ENCODE measurements at regions not wholly inside any gene's neighbourhood (a gene's known extent, or its start where the extent isn't known, plus 50 kb on each side); places are given as distances from the start of the nearest gene placed in this dataset.

DNA sequence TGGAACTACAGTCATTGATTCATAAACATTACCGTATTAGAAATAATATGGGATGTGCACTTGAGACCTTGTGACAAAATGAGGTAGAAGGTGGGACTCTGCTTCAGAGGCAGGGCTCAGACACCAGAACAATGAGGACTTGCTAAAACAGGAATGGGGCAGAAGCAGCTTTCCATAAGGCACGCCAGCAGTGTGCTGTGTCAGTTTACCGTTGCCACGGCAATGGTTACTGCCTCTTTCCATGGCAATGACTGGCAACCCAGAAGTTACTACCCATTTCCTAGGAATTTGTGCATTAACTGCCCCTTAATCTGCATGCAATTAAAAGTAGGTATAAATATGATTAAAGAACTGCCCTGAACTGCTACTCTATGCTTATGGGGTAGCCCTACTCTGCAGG lies 169.0 kb downstream of the CHRM3 start:
- CTCF ChIA-PET: no interaction called here
- H3K4me3 Mint-ChIP-seq: no peak overlapping the region
- H3K27me3 Mint-ChIP-seq: no peaks in the 10 kb centered on the region
- no peaks in the 10 kb centered on the region for H3K36me3 Mint-ChIP-seq
- H3K27ac Mint-ChIP-seq: no peak overlapping the region
- ATAC-seq (no peak), DNase-seq (no peak)
- peaks cover 4% of the 10 kb centered on the region for H3K4me1 Mint-ChIP-seq
- H3K9me3 Mint-ChIP-seq (ENCODE audit: low read depth): no peaks in the 10 kb centered on the region

DNA sequence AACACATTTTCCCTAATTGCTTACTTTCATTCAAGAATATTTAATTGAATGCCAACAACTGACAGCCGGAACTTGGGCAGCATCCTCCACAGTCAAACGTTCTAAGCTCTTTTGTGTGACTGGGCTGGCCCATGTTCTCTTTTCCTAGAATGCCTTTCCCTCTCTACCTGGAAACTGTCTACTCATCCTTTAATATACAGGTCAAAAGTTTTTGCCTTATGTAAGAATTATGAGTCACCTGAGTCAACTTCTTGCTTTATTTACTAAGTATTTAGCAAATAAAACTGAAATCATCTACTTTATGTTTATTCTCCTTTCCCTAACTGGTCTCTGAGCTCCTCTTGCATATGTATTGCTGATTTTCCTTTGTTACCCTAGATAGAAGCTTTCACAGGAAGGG lies 172.2 kb downstream of the CHRM3 start:
- H3K36me3 Mint-ChIP-seq: no peaks in the 10 kb centered on the region
- no peaks in the 10 kb centered on the region for H3K27me3 Mint-ChIP-seq
- no peak overlapping the region for H3K4me3 Mint-ChIP-seq
- peaks cover 4% of the 10 kb centered on the region for H3K4me1 Mint-ChIP-seq
- CTCF ChIA-PET: no interaction called here
- DNase-seq (no peak), ATAC-seq (no peak)
- no peaks in the 10 kb centered on the region for H3K9me3 Mint-ChIP-seq (ENCODE audit: low read depth)
- H3K27ac Mint-ChIP-seq: no peak overlapping the region

DNA sequence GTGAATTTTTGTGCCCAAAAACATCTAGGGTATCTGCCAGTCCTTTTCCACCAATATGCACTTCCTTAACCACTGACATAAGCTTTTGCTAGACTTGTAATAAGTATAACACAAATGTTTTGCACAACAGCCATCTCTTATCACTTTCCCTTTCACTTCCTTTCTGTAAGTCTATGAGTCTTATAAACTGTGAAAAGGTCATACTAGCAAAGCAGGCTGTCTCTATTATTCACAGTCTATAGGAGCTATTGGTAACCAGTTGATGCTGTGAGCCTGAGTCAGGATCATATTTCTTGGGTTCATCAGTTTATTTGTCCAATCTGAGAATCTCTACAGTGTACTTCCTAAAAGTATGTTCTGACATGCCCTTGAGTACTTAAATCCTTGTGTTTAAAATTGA lies 172.6 kb downstream of the CHRM3 start:
- Mint-ChIP-seq H3K27ac (no peak overlapping the region), H3K4me3 (no peak overlapping the region)
- CTCF ChIA-PET: no interaction called here

DNA sequence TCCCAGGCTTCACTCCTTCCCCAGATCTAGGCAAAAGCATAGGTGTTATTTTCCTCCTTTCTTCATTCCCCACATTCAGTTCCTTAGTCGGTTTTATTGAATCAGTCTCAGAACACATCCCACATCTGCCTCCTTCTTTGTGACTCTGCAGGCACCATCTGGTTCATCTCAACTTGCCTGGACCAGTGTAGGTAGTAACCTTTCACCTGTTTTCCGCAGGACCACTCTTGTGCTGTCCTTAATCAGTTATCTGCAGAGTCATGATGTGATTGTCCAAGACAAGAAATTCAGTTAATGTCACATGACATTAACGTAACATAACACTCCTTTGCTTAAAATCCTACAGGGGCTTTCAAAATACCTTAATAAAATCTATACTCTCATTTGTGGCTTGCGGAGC lies 174.6 kb downstream of the CHRM3 start:
- Mint-ChIP-seq H3K4me1 (peaks cover 4% of the 10 kb centered on the region), H3K27ac (no peak overlapping the region), H3K4me3 (no peak overlapping the region), H3K36me3 (no peaks in the 10 kb centered on the region), H3K9me3 (ENCODE audit: low read depth) (no peaks in the 10 kb centered on the region), H3K27me3 (no peaks in the 10 kb centered on the region)
- DNase-seq (no peak), ATAC-seq (no peak)
- CTCF ChIA-PET: no interaction called here

More for the DNA sequence above, 172.6 kb downstream of the CHRM3 start:
- ATAC-seq (no peak), DNase-seq (no peak)
- Mint-ChIP-seq H3K27me3 (no peaks in the 10 kb centered on the region), H3K36me3 (no peaks in the 10 kb centered on the region), H3K4me1 (peaks cover 4% of the 10 kb centered on the region), H3K9me3 (ENCODE audit: low read depth) (no peaks in the 10 kb centered on the region)

DNA sequence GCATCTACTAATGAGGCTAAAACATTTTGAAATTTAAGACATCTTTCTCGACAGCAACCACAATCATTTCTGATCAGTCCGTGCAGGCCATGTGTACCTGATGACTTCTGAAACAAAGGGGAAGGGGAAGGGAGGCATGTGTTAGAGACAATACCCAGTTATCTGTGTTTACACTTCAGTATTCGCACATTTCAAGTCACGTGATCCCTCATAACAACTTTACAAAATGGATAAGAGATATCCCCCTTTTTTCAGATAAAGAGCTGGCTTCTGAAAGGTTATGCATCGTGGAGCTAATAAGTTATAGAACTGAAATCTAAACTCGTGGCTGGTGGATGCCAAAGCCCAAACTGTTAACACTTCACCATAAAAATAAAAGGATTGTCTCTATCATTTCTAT lies 175.7 kb downstream of the CHRM3 start:
- Mint-ChIP-seq H3K4me3 (no peak overlapping the region), H3K27ac (no peak overlapping the region), H3K4me1 (peaks cover 4% of the 10 kb centered on the region), H3K36me3 (no peaks in the 10 kb centered on the region), H3K27me3 (no peaks in the 10 kb centered on the region), H3K9me3 (ENCODE audit: low read depth) (no peaks in the 10 kb centered on the region)
- ATAC-seq (no peak), DNase-seq (no peak)
- CTCF ChIA-PET: no interaction called here

DNA sequence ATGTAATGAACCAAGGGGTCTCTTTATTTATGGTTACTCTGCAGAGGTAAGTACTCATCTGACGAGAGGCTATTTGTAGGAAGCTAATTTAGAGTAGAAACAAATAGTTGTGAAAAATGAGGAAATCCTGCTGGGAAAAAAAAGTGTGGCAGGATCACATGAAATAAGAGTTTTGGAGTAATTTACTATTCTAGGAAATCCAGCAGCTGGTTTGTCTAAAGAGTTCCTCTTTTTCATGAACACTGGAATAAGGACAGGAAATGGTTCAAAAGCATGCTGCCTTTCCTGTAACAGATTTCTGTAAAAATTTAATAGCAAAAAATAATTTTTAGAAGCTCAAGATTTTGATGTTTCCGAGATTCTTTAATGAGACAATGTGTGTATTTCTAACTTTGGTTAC lies 177.3 kb downstream of the CHRM3 start:
- H3K27me3 Mint-ChIP-seq: no peaks in the 10 kb centered on the region
- no peak overlapping the region for H3K4me3 Mint-ChIP-seq
- ATAC-seq (no peak), DNase-seq (no peak)
- CTCF ChIA-PET: no interaction called here
- no peaks in the 10 kb centered on the region for H3K9me3 Mint-ChIP-seq (ENCODE audit: low read depth)
- H3K27ac Mint-ChIP-seq: no peak overlapping the region
- peaks cover 1% of the 10 kb centered on the region for H3K36me3 Mint-ChIP-seq
- H3K4me1 Mint-ChIP-seq: peaks cover 4% of the 10 kb centered on the region

DNA sequence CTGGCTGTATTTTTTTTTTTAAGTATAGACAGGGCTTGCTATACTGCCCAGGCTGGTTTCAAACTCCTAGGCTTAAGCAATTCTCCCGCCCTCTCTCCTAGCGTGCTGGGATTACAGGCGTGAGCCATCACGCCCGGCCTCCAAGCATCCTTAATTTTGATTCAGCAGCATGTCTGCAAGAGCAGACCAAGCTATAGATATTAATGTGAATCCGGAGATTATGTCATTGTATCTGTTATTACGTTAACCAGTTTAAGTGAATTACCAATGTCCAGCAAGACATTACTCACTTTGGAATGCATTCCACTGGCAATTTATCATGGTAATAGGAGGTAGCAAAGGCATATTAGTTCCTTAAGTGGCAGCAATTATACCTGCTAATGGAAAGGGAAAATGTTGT lies 179.7 kb downstream of the CHRM3 start:
- no peak for DNase-seq
- peaks cover 1% of the 10 kb centered on the region for H3K36me3 Mint-ChIP-seq
- H3K9me3 Mint-ChIP-seq (ENCODE audit: low read depth): no peaks in the 10 kb centered on the region
- CTCF ChIA-PET: interaction anchor here (1.7 kb wide), 1 partner anchor 18 kb away, joined by 4 read pairs; no protein-coding TSS in a partner anchor
- H3K4me1 Mint-ChIP-seq: no peaks in the 10 kb centered on the region
- H3K27me3 Mint-ChIP-seq: no peaks in the 10 kb centered on the region
- ATAC-seq: no peak
- no peak overlapping the region for H3K4me3 Mint-ChIP-seq
- no peak overlapping the region for H3K27ac Mint-ChIP-seq

DNA sequence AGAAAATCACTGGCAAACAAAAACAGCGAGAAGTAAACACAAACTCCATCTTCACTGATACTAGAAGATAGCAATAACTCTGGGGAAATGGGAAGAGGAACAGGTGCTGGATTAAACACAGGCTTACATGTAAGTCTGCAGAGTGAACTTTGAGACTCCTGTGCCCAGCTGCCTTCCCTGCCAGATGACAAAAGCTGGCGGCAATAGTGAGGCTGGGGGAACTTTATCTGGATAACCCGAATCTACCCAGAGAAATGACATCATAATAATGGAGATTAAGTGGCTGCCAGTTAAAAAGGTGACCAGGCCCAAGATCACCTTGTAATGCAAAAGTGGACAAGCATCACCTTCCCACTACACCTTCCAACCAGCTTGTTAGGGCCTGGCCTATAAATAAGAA lies 184.5 kb downstream of the CHRM3 start:
- Mint-ChIP-seq H3K27ac (no peak overlapping the region), H3K9me3 (ENCODE audit: low read depth) (no peaks in the 10 kb centered on the region), H3K27me3 (no peaks in the 10 kb centered on the region), H3K4me1 (peaks cover 4% of the 10 kb centered on the region), H3K36me3 (peaks cover 1% of the 10 kb centered on the region), H3K4me3 (no peak overlapping the region)
- no peak for DNase-seq
- no peak for ATAC-seq
- CTCF ChIA-PET: no interaction called here

DNA sequence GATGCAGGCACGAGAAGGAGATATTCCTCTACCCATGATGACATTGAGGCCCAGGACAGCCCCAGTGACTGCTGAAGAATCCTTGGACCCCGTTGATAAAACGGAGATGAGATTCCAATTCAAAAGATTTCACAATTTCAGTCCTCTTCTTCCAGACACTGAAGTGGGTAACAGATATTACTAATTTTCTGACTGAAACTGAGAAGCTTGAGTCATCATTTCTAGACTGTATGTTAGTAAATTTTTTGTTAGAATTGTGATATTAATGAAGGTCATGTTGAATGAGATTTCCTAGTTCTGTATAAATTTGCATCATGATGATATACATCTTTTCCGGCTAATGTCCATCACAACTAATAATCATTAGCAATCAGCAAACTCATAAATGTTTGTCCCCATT lies 185.8 kb downstream of the CHRM3 start:
- DNase-seq: no peak
- CTCF ChIA-PET: no interaction called here
- no peak overlapping the region for H3K4me3 Mint-ChIP-seq
- H3K27me3 Mint-ChIP-seq: no peaks in the 10 kb centered on the region
- no peak for ATAC-seq
- H3K36me3 Mint-ChIP-seq: peaks cover 1% of the 10 kb centered on the region
- H3K27ac Mint-ChIP-seq: no peak overlapping the region
- H3K9me3 Mint-ChIP-seq (ENCODE audit: low read depth): no peaks in the 10 kb centered on the region
- H3K4me1 Mint-ChIP-seq: peaks cover 4% of the 10 kb centered on the region

DNA sequence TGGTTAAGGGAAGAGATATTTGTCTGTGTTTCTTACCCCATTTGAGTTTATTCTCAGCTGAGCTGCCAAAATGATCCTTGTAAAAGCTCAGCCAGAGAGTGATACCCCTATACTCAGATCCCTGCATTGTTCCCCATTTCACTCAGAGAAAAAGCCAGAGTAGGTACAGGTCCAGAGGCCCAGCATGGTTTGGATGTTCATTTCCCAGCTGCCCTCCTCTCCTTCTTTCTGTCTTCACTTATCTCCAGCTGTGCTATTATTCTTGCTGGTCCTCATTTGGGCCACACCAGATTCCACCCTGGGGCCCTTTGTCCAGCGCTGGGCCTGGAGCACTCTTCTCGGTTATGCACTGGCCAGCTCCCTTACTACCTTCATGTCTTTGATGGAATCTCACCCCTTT lies 187.7 kb downstream of the CHRM3 start:
- DNase-seq: no peak
- Mint-ChIP-seq H3K36me3 (no peaks in the 10 kb centered on the region), H3K9me3 (ENCODE audit: low read depth) (no peaks in the 10 kb centered on the region), H3K4me3 (no peak overlapping the region), H3K27me3 (no peaks in the 10 kb centered on the region), H3K4me1 (peaks cover 4% of the 10 kb centered on the region), H3K27ac (no peak overlapping the region)
- CTCF ChIA-PET: interaction anchor here (0.9 kb wide), 1 partner anchor 12 kb away, joined by 3 read pairs; no protein-coding TSS in a partner anchor
- no peak for ATAC-seq

DNA sequence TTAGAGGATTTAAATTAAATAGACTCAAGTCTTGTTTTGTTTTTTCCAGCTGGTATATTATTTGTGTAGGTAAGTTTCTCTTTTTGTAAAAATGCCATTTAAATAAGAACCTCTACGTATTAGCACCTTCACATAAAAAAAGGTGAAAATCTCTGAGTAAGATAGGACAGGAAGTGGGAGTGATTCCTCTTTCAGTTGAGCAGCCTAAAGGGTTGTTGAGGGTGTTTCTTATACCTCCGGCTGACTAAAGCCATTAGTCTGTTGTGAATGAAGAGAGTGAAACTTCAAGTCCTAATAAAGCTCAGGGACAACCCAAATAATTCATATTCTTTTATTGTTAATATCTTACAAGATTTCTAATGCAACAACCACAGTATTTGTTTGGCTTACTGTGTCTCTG lies 188.7 kb downstream of the CHRM3 start:
- CTCF ChIA-PET: no interaction called here
- Mint-ChIP-seq H3K36me3 (no peaks in the 10 kb centered on the region), H3K27ac (no peak overlapping the region), H3K4me1 (peaks cover 4% of the 10 kb centered on the region), H3K27me3 (peaks cover 3% of the 10 kb centered on the region), H3K9me3 (ENCODE audit: low read depth) (no peaks in the 10 kb centered on the region), H3K4me3 (no peak overlapping the region)
- peak; percentile 47 for ATAC-seq
- no peak for DNase-seq

DNA sequence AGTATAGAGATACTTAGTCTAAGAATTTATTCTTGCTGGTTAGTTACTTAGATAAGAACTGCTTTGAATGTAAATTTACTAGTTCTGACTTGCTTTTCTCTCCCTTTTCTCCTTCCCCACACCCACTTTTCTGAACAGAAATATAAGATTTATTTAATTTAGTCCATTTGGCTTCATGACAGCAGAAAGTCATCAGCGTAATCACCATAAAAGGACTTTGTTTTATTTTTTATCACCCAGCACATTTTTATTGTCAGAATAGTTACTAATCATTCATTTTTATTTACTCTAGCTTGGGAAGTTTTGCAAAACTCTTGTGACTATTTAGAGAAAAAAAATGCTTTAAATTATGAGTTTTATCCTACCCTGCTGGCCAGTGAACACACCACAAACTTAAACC lies 197.2 kb downstream of the CHRM3 start:
- ATAC-seq (no peak), DNase-seq (no peak)
- H3K4me1 Mint-ChIP-seq: peaks cover 22% of the 10 kb centered on the region
- H3K36me3 Mint-ChIP-seq: no peaks in the 10 kb centered on the region
- no peak overlapping the region for H3K27ac Mint-ChIP-seq
- no peaks in the 10 kb centered on the region for H3K9me3 Mint-ChIP-seq (ENCODE audit: low read depth)
- H3K4me3 Mint-ChIP-seq: no peak overlapping the region
- CTCF ChIA-PET: no interaction called here
- H3K27me3 Mint-ChIP-seq: peaks cover 3% of the 10 kb centered on the region

DNA sequence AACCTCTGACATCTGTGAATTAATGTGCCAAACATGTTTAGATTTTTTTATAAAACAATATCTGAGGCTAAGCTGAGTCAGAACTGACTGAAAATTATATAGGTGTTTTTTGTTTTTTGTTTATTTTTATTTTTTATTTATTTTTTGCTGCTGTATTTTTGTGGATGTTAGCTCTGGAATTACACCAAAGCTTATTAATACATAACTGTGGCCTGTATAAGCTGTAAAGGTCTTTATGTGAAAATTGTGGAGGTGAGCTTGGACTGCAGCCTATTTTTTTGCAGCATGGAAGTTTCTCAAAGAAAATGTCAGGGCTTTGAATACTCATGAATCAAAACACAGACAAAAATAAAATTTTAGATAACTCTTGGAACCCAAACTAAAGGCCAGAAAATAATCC lies 199.8 kb downstream of the CHRM3 start:
- Mint-ChIP-seq H3K27ac (no peak overlapping the region), H3K4me3 (no peak overlapping the region), H3K27me3 (no peaks in the 10 kb centered on the region), H3K4me1 (peaks cover 22% of the 10 kb centered on the region), H3K9me3 (ENCODE audit: low read depth) (no peaks in the 10 kb centered on the region), H3K36me3 (no peaks in the 10 kb centered on the region)
- no peak for ATAC-seq
- no peak for DNase-seq
- CTCF ChIA-PET: interaction anchor here (0.9 to 2.9 kb wide), 8 partner anchors 13 to 311 kb away, joined by 3 to 27 read pairs (median 4); no protein-coding TSS in a partner anchor

DNA sequence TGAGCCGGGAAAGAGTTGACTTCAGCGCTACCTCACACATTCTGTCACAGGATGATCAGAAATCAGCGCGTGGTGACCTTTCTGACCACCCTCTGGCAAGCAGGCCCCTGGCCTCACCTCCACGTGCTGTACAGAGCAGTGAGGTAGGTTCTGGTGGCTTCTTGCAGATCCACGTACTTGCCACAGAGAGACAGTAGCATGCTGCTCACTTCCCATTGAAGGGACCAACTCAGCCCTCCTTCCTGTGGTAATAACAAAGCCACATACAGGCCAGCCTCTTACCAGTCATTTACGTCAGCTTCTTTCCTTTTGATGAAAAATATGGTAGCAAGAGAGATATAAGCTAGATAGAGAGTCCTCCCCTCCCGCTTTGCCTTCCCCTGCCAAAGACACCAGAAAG lies 200.7 kb downstream of the CHRM3 start:
- peak; percentile 83 for DNase-seq
- Mint-ChIP-seq H3K27ac (peak overlapping the region; percentile 60), H3K27me3 (no peaks in the 10 kb centered on the region), H3K4me3 (no peak overlapping the region), H3K36me3 (no peaks in the 10 kb centered on the region), H3K9me3 (ENCODE audit: low read depth) (no peaks in the 10 kb centered on the region), H3K4me1 (peaks cover 22% of the 10 kb centered on the region)
- CTCF ChIA-PET: interaction anchor here (0.7 to 2.9 kb wide), 10 partner anchors 40 to 313 kb away, joined by 3 to 27 read pairs (median 4); no protein-coding TSS in a partner anchor
- ATAC-seq: peak; percentile 99

All from activated CD8-positive, alpha-beta memory T cell treated with anti-CD3 and anti-CD28 coated beads, Interleukin-2, amount 10 ng/mL, durations not matched to agents 7 days and 5 days (primary cell).